H1 (cell line): ENCODE measurements at regions not wholly inside any gene's neighbourhood (a gene's known extent, or its start where the extent isn't known, plus 50 kb on each side); places are given as distances from the start of the nearest gene placed in this dataset.

Experiments used
- CTCF ChIA-PET: fragments of 300-600 bp; sonication (Branson Sonifier 250); formaldehyde crosslinking; loops from one replicate; lab custom pipeline; 2021; ENCODE audit not compliant: partially characterized antibody; lab: Charles Lee
- POLR2A ChIA-PET: fragments of 300-600 bp; sonication (Branson Sonifier 250); formaldehyde crosslinking; loops from one replicate; lab custom pipeline; 2021; ENCODE audit warnings: inconsistent platforms; ENCODE audit not compliant: partially characterized antibody; lab: Charles Lee
- DNase-seq, 2 experiments: peaks; one replicate each; pipeline versions ENCODE4 v3.0.0 to v3.0.0-alpha.2; 2010 to 2022; ENCODE audit warnings: low spot score in 2 of 2, low read depth in 1 of 2, mixed read lengths in 1 of 2
- FAIRE-seq: peaks from 2 replicates; lab custom pipeline; 2011; peaks lifted over from hg19 to GRCh38; lab: Jason Lieb, UNC
- H2AFZ ChIP-seq: 2 replicates; pipeline ENCODE4 v1.8.1; 2012; ENCODE audit warnings: low read length, inconsistent platforms
- H2AK5ac ChIP-seq: 2 replicates; pipeline ENCODE4 v1.6.1; 2013; ENCODE audit warnings: low read depth, low read length
- H2BK120ac ChIP-seq: replicated peaks from 2 replicates; pipeline ENCODE3; 2013; ENCODE audit warnings: low read depth, low read length, inconsistent platforms
- H2BK12ac ChIP-seq: 2 replicates; pipeline ENCODE4 v1.6.1; 2013; ENCODE audit warnings: low read depth, low read length
- H2BK15ac ChIP-seq: 2 replicates; pipeline ENCODE4 v1.6.1; 2013; ENCODE audit warnings: low read length
- H2BK20ac ChIP-seq: 2 replicates; pipeline ENCODE4 v1.6.1; 2013; ENCODE audit warnings: low read length
- H2BK5ac ChIP-seq: 2 replicates; pipeline ENCODE4 v1.6.1; 2013; ENCODE audit warnings: low read depth, low read length
- H3K14ac ChIP-seq: 2 replicates; pipeline ENCODE4 v1.6.1; 2013; ENCODE audit warnings: inconsistent platforms; ENCODE audit not compliant: insufficient read length
- H3K18ac ChIP-seq: 2 replicates; pipeline ENCODE4 v1.6.1; 2013; ENCODE audit warnings: low read length; ENCODE audit errors: extremely low read depth
- H3K23ac ChIP-seq: 2 replicates; pipeline ENCODE4 v1.6.1; 2013; ENCODE audit warnings: inconsistent platforms; ENCODE audit not compliant: insufficient read length
- H3K23me2 ChIP-seq: 2 replicates; pipeline ENCODE4 v1.6.1; 2013; ENCODE audit warnings: low read depth, low read length
- H3K27ac ChIP-seq: 2 replicates; pipeline ENCODE4 v1.6.1; 2011; ENCODE audit warnings: low read depth, low read length, inconsistent platforms
- H3K27me3 ChIP-seq, 4 experiments: replicated peaks in 1 of 4; 1 replicate in 1 of 4; 2 replicates in 3 of 4; pipeline versions ENCODE4 v1.6.1 to v1.8.1; 2011 to 2013; ENCODE audit warnings: low read length in 3 of 4, mild to moderate bottlenecking in 3 of 4, inconsistent platforms in 2 of 4, mixed read lengths in 2 of 4, moderate library complexity in 1 of 4; ENCODE audit not compliant: control insufficient read depth in 3 of 4, insufficient read depth in 3 of 4; ENCODE audit errors: extremely low read depth in 1 of 4
- H3K36me3 ChIP-seq, 4 experiments: 2 replicates each; pipeline versions ENCODE4 v1.6.1 to v1.8.1; 2011 to 2013; ENCODE audit warnings: mild to moderate bottlenecking in 4 of 4, low read length in 3 of 4, moderate library complexity in 2 of 4, control low read depth in 1 of 4, inconsistent platforms in 1 of 4; ENCODE audit not compliant: insufficient read depth in 4 of 4, control insufficient read depth in 2 of 4
- H3K4ac ChIP-seq: replicated peaks from 2 replicates; pipeline ENCODE3; 2013; ENCODE audit warnings: low read length, low read depth, mixed read lengths, inconsistent platforms; ENCODE audit not compliant: insufficient read length
- H3K4me1 ChIP-seq, 4 experiments: replicated peaks in 1 of 4; 1 replicate in 1 of 4; 2 replicates in 3 of 4; pipeline versions ENCODE4 v1.6.1 to v1.8.1; 2011 to 2013; ENCODE audit warnings: low read length in 3 of 4, inconsistent platforms in 2 of 4, mixed read lengths in 1 of 4; ENCODE audit not compliant: insufficient read depth in 4 of 4, control insufficient read depth in 3 of 4
- H3K4me2 ChIP-seq, 2 experiments: 2 replicates each; pipeline versions ENCODE4 v1.6.1 to v1.8.1; 2011 to 2013; ENCODE audit warnings: low read depth in 2 of 2, low read length in 2 of 2, control low read depth in 1 of 2, inconsistent platforms in 1 of 2, mild to moderate bottlenecking in 1 of 2; ENCODE audit not compliant: insufficient read depth in 1 of 2
- H3K4me3 ChIP-seq, 4 experiments: fragments of 200-600, 300-600 bp in 1 of 4; sonication (generic), shearing (Covaris generic), sonication (Bioruptor Twin) in 1 of 4; 2 replicates each; pipeline versions ENCODE4 v1.5.1 to v1.8.1; 2011 to 2016; ENCODE audit warnings: low read length in 4 of 4, low read depth in 3 of 4, control low read depth in 2 of 4, inconsistent platforms in 2 of 4, mild to moderate bottlenecking in 2 of 4, mixed read lengths in 1 of 4, moderate library complexity in 1 of 4; ENCODE audit not compliant: insufficient read depth in 2 of 4; ENCODE audit errors: extremely low read depth in 1 of 4
- H3K56ac ChIP-seq: replicated peaks from 2 replicates; pipeline ENCODE3; 2013; ENCODE audit warnings: low read depth, mild to moderate bottlenecking, mixed read lengths, low read length, inconsistent platforms; ENCODE audit not compliant: insufficient read length
- H3K79me1 ChIP-seq: 2 replicates; pipeline ENCODE4 v1.6.1; 2013; ENCODE audit warnings: low read depth, low read length, control low read depth
- H3K79me2 ChIP-seq, 2 experiments: 2 replicates each; pipeline versions ENCODE4 v1.6.1 to v1.8.1; 2012 to 2013; ENCODE audit warnings: low read length in 2 of 2, mild to moderate bottlenecking in 2 of 2, inconsistent platforms in 1 of 2; ENCODE audit not compliant: insufficient read depth in 2 of 2, control insufficient read depth in 1 of 2
- H3K9ac ChIP-seq, 4 experiments: replicated peaks in 1 of 4; 1 replicate in 1 of 4; 2 replicates in 3 of 4; pipeline versions ENCODE4 v1.6.1 to v1.8.1; 2011 to 2013; ENCODE audit warnings: low read depth in 3 of 4, low read length in 3 of 4, control low read depth in 2 of 4, mild to moderate bottlenecking in 2 of 4, moderate library complexity in 2 of 4, inconsistent platforms in 1 of 4; ENCODE audit errors: extremely low read depth in 1 of 4
- H3K9me3 ChIP-seq, 2 experiments: 2 replicates each; pipeline versions ENCODE4 v1.6.1 to v1.8.1; 2012 to 2013; ENCODE audit warnings: mild to moderate bottlenecking in 2 of 2, moderate library complexity in 2 of 2, control low read depth in 1 of 2, inconsistent platforms in 1 of 2, low read depth in 1 of 2, low read length in 1 of 2, mixed read lengths in 1 of 2; ENCODE audit not compliant: insufficient read depth in 2 of 2
- H4K20me1 ChIP-seq, 2 experiments: replicated peaks in 1 of 2; 2 replicates each; pipeline versions ENCODE3 to v1.8.1; 2011 to 2013; ENCODE audit warnings: inconsistent platforms in 2 of 2, low read length in 2 of 2, mild to moderate bottlenecking in 1 of 2; ENCODE audit not compliant: insufficient read depth in 2 of 2, control insufficient read depth in 1 of 2
- H4K5ac ChIP-seq: 2 replicates; pipeline ENCODE4 v1.6.1; 2013; ENCODE audit warnings: low read length, low read depth, mixed read lengths, inconsistent platforms; ENCODE audit not compliant: insufficient read length
- H4K8ac ChIP-seq: 2 replicates; pipeline ENCODE4 v1.8.0; 2013; ENCODE audit warnings: mild to moderate bottlenecking, moderate library complexity, low read length, inconsistent platforms; ENCODE audit not compliant: insufficient read depth; ENCODE audit errors: extremely low read depth
- H4K91ac ChIP-seq: replicated peaks from 2 replicates; pipeline ENCODE3; 2013; ENCODE audit warnings: low read length, mixed read lengths, inconsistent platforms; ENCODE audit not compliant: insufficient read length
- GTF2F1 ChIP-seq: IDR thresholded peaks from 2 replicates; pipeline ENCODE4 v1.6.1; 2012; ENCODE audit warnings: low read depth, low read length, improper control_type of control experiment, borderline replicate concordance
- RAD21 ChIP-seq, 2 experiments: IDR thresholded peaks in 1 of 2; conservative IDR thresholded peaks in 1 of 2; 2 replicates each; pipeline ENCODE4 v1.6.1; 2011; ENCODE audit warnings: low read depth in 2 of 2, low read length in 2 of 2, improper control_type of control experiment in 1 of 2, inconsistent platforms in 1 of 2, mild to moderate bottlenecking in 1 of 2, moderate library complexity in 1 of 2
- SIRT6 ChIP-seq: IDR thresholded peaks from one replicate; pipeline ENCODE4 v1.7.1; 2012; ENCODE audit warnings: low read length, inconsistent platforms
- SP2 ChIP-seq: IDR thresholded peaks from 2 replicates; pipeline ENCODE4 v1.6.1; 2012; ENCODE audit warnings: mild to moderate bottlenecking, low read length, inconsistent platforms
- WGBS, 2 experiments: shearing (Covaris generic) in 1 of 2; methylation state at CpG; one replicate each; pipeline versions ENCODE4 v1.1.6 to v1.1.7; 2013 to 2015; ENCODE audit warnings: low lambda C conversion rate in 2 of 2, mixed read lengths in 2 of 2, inconsistent platforms in 1 of 2, low coverage in 1 of 2, missing lambda C conversion rate in 1 of 2; ENCODE audit not compliant: insufficient replicate concordance in 2 of 2, insufficient coverage in 1 of 2, insufficient read length in 1 of 2; ENCODE audit errors: extremely low coverage in 1 of 2, missing lambda C conversion rate in 1 of 2; 5-methylcytosine and 5-hydroxymethylcytosine counted together

DNA sequence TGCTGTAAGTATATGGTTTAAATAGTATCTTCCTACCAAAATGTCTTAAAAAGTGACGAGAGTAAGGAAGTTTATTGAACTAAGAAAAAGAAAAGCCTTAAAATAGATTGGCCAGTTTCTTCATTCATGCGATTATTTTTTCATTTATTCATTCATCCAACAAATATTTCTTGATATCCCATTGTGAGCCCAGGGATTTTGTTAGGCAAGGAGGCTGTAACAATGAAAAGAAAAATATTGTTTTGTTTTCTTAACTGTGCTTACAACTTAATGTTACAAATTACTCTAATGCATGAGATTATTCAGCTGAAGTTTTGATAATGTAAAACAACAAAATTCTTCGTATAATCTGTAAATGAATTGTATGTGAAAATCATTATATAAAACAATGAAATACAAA lies 882.0 kb downstream of the LTN1 start:
- Histone ChIP-seq H3K4me1 (no peaks in the 10 kb centered on the region), H3K27ac (no peak overlapping the region), H2BK15ac (no peak overlapping the region), H3K56ac (no peak overlapping the region), H2AK5ac (no peak overlapping the region), H3K27me3 (no peaks in the 10 kb centered on the region), H3K36me3 (no peaks in the 10 kb centered on the region), H3K18ac (no peak overlapping the region), H2AFZ (no peak overlapping the region; the same call in 1 of the 2 replicates), H3K4ac (no peak overlapping the region), H4K8ac (no peak overlapping the region), H3K23me2 (no peaks in the 10 kb centered on the region), H3K4me2 (no peak overlapping the region), H3K4me3 (no peak overlapping the region), H2BK5ac (no peak overlapping the region), H3K9ac (no peak overlapping the region), H3K9me3 (no peaks in the 10 kb centered on the region), H4K5ac (no peak overlapping the region), H3K79me2 (no peaks in the 10 kb centered on the region), H3K79me1 (no peaks in the 10 kb centered on the region), H2BK120ac (no peak overlapping the region), H2BK20ac (no peak overlapping the region), H4K20me1 (no peaks in the 10 kb centered on the region), H3K23ac (no peak overlapping the region), H3K14ac (no peak overlapping the region), H2BK12ac (no peak overlapping the region), H4K91ac (no peak overlapping the region)
- ChIA-PET POLR2A (no interaction called here), CTCF (no interaction called here)
- FAIRE-seq = no peak
- 95% methylated on average over 3 of the region's 3 CpGs; no CpG with 5 or more reads in 1 of the 2 experiments for WGBS, 2 experiments
- TF ChIP-seq RAD21 (IDR thresholded peaks at IDR 0.05 in 1 of 2, conservative IDR thresholded peaks at IDR 0.05 in 1 of 2; ENCODE audit: low read depth in 2 of 2, low read length in 2 of 2) = no peak
- TF ChIP-seq SP2 = no peak
- TF ChIP-seq SIRT6 = no peak
- TF ChIP-seq GTF2F1 = no peak
- DNase-seq = no peak
